ENCODE measurements at regions not wholly inside any gene's neighbourhood (a gene's known extent, or its start where the extent isn't known, plus 50 kb on each side); places are given as distances from the start of the nearest gene placed in this dataset.
"Not testable (repeated sequence)": the region's sequence is repeated elsewhere in the genome, so short reads cannot be mapped to it uniquely, and the experiment has no call there.

DNA sequence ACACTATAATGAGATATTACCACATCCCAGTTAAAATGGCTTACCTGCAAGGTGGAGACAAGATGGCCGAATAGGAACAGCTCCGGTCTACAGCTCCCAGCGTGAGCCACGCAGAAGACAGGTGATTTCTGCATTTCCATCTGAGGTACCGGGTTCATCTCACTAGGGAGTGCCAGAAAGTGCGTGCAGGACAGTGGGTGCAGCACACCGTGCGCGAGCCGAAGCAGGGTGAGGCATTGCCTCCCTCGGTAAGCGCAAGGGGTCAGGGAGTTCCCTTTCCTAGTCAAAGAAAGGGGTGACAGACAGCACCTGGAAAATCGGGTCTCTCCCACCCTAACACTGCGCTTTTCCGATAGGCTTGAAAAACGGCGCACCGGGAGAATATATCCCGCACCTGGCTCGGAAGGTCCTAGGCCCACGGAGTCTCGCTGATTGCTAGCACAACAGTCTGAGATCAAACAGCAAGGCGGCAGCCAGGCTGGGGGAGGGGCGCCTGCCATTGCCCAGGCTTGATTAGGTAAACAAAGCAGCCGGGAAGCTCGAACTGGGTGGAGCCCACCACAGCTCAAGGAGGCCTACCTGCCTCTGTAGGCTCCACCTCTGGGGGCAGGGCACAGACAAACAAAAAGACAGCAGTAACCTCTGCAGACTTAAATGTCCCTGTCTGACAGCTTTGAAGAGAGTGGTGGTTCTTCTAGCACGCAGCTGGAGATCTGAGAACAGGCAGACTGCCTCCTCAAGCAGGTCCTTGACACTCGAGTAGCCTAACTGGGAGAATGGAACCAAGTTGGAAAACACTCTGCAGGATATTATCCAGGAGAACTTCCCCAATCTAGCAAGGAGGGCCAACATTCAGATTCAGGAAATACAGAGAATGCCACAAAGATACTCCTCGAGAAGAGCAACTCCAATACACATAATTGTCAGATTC, 92.5 kb downstream of the DCAF12L1 start:
- TF ChIP-seq, protein P1, sequence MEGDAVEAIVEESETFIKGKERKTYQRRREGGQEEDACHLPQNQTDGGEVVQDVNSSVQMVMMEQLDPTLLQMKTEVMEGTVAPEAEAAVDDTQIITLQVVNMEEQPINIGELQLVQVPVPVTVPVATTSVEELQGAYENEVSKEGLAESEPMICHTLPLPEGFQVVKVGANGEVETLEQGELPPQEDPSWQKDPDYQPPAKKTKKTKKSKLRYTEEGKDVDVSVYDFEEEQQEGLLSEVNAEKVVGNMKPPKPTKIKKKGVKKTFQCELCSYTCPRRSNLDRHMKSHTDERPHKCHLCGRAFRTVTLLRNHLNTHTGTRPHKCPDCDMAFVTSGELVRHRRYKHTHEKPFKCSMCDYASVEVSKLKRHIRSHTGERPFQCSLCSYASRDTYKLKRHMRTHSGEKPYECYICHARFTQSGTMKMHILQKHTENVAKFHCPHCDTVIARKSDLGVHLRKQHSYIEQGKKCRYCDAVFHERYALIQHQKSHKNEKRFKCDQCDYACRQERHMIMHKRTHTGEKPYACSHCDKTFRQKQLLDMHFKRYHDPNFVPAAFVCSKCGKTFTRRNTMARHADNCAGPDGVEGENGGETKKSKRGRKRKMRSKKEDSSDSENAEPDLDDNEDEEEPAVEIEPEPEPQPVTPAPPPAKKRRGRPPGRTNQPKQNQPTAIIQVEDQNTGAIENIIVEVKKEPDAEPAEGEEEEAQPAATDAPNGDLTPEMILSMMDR (IDR thresholded peaks at IDR 0.05; ENCODE audit: extremely low read depth in 1 of 2, insufficient read depth in 1 of 2, low read depth in 1 of 2, low read length in 2 of 2): not testable (repeated sequence)
- TF ChIP-seq EZH2 (IDR thresholded peaks at IDR 0.05; ENCODE audit: borderline replicate concordance, low read depth, low read length, severe bottlenecking); MYC (IDR thresholded peaks at IDR 0.05; ENCODE audit: low read depth, low read length); POLR2A (IDR thresholded peaks at IDR 0.05; ENCODE audit: low read depth, low read length); POLR2AphosphoS5 (IDR thresholded peaks at IDR 0.05; ENCODE audit: insufficient read depth, low read depth, low read length): not testable (repeated sequence)
- TF ChIP-seq, protein P2, sequence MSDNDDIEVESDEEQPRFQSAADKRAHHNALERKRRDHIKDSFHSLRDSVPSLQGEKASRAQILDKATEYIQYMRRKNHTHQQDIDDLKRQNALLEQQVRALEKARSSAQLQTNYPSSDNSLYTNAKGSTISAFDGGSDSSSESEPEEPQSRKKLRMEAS (IDR thresholded peaks at IDR 0.05; ENCODE audit: insufficient read depth, insufficient read length): not testable (repeated sequence)
